ENCODE measurements at regions not wholly inside any gene's neighbourhood (a gene's known extent, or its start where the extent isn't known, plus 50 kb on each side); places are given as distances from the start of the nearest gene placed in this dataset.

DNA sequence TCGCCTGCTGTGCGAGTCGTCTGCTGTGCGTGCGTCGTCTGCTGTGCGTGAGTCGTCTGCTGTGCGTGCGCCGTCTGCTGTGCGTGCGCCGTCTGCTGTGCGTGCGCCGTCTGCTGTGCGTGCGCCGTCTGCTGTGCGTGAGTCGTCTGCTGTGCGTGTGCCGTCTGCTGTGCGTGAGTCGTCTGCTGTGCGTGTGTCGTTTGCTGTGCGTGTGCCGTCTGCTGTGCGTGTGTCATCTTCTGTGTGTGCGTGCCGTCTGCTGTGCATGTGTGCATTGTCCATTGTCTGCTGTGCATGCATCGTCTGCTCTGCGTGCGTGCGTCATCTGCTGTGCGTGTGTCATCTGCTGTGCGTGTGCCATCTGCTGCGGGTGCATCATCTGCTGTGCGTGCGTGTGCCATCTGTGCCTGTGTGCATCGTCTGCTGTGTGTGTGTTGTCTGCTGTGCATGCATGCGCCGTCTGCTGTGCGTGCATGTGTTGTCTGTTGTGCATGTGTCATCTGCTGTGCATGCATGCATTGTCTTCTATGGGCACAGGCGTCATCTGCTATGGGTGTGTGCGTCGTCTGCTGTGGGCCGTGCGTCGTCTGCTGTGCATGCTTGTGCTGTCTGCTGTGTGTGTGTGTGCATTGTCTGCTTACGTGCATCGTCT is 68.6 kb upstream of the IRX4 start:
- POLR2A ChIA-PET: no interaction called here
- TF ChIP-seq, protein P1, sequence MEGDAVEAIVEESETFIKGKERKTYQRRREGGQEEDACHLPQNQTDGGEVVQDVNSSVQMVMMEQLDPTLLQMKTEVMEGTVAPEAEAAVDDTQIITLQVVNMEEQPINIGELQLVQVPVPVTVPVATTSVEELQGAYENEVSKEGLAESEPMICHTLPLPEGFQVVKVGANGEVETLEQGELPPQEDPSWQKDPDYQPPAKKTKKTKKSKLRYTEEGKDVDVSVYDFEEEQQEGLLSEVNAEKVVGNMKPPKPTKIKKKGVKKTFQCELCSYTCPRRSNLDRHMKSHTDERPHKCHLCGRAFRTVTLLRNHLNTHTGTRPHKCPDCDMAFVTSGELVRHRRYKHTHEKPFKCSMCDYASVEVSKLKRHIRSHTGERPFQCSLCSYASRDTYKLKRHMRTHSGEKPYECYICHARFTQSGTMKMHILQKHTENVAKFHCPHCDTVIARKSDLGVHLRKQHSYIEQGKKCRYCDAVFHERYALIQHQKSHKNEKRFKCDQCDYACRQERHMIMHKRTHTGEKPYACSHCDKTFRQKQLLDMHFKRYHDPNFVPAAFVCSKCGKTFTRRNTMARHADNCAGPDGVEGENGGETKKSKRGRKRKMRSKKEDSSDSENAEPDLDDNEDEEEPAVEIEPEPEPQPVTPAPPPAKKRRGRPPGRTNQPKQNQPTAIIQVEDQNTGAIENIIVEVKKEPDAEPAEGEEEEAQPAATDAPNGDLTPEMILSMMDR (IDR thresholded peaks at IDR 0.05; ENCODE audit: low read depth, low read length): no peak
- Histone ChIP-seq H3K27me3 (ENCODE audit: control insufficient read depth, insufficient read depth, low read length) (no peaks in the 10 kb centered on the region), H3K27ac (ENCODE audit: low read depth, low read length) (no peak overlapping the region), H3K9me3 (ENCODE audit: control insufficient read depth, insufficient read depth, low read length) (peaks cover 31% of the 10 kb centered on the region; the same call in 1 of the 2 replicates), H3K4me3 (ENCODE audit: low read depth, low read length) (no peak overlapping the region)
- DNase-seq (ENCODE audit: low read depth, low spot score): no peak
- CTCF ChIA-PET: no interaction called here

DNA sequence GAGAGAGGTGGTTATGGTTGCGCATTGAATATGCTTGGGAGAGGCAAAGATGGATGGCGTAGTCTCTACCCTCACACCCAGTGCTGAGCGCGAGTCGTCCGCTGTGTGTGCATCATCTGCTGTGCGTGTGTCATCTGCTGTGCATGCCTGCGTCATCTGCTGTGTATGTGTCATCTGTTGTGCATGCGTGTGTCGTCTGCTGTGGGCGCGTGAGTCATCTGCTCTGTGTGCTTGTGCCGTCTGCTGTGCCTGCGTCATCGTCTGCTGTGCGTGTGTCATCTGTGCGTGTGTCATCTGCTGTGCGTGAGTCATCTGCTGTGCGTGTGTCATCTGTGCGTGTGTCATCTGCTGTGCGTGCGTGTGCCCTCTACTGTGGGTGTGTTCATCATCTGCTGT is 68.0 kb upstream of the IRX4 start:
- CTCF ChIA-PET: no interaction called here
- H3K4me3 ChIP-seq (ENCODE audit: low read depth, low read length): no peak overlapping the region
- H3K27ac ChIP-seq (ENCODE audit: low read depth, low read length): no peak overlapping the region
- TF ChIP-seq, protein P1 (IDR thresholded peaks at IDR 0.05; ENCODE audit: low read depth, low read length): no peak
- POLR2A ChIA-PET: no interaction called here
- no peaks in the 10 kb centered on the region for H3K27me3 ChIP-seq (ENCODE audit: control insufficient read depth, insufficient read depth, low read length)
- DNase-seq (ENCODE audit: low read depth, low spot score): no peak
- peaks cover 31% of the 10 kb centered on the region; the same call in 1 of the 2 replicates for H3K9me3 ChIP-seq (ENCODE audit: control insufficient read depth, insufficient read depth, low read length)

DNA sequence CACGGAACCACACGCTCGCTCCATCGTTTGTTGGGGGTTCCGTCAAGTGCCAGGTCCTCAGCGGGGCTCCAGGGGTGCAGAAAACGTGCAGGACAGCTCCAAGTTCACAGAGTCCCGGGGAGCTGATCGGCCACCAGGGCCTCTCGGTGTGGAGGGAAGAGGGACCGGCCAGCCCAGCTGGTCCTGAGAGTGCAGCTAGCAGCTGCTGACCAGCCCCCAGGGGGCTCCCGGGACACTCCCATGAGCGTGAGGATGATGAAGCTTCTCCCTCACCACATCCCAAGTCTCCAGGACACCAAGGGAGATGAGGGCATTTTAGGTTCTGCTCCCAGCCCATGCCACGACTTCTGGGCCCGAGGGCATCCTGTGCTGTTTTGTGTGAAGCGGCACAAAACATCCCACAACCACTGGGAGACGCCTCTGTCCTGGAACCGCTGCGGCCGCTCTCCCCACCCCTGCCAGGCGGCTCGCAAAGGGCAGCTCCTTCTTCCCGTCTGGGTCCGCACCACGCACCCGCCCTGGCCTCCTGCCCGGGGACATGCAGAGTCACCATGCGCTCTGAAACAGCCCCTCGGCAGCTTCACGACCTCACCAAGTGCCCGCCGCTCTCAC is 67.5 kb upstream of the IRX4 start:
- peaks cover 31% of the 10 kb centered on the region; the same call in 1 of the 2 replicates for H3K9me3 ChIP-seq (ENCODE audit: control insufficient read depth, insufficient read depth, low read length)
- CTCF ChIA-PET: no interaction called here
- H3K4me3 ChIP-seq (ENCODE audit: low read depth, low read length): no peak overlapping the region
- TF ChIP-seq, protein P1 (IDR thresholded peaks at IDR 0.05; ENCODE audit: low read depth, low read length): no peak
- DNase-seq (ENCODE audit: low read depth, low spot score): no peak
- H3K27ac ChIP-seq (ENCODE audit: low read depth, low read length): no peak overlapping the region
- POLR2A ChIA-PET: no interaction called here
- H3K27me3 ChIP-seq (ENCODE audit: control insufficient read depth, insufficient read depth, low read length): no peaks in the 10 kb centered on the region

DNA sequence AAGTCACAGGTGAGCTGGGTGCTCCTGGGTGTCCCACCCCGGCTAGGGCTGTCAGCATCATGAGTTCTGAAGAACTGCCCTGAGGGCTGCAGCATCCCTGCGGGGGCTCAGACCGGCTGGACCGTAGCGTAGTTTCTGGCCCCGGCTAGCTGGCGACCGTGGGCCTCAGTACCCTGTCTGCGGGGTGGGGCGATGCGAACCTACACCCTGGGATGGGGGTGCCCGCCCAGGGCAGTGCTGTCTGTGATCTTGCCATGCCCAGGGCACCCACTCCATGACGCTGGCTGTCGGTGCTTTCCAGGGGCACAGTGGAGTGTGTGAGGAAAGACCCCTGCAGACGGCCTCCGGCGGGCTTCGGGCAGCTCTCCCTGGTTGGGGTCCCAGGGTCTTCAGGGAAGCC is 66.5 kb upstream of the IRX4 start:
- H3K27me3 ChIP-seq (ENCODE audit: control insufficient read depth, insufficient read depth, low read length): no peaks in the 10 kb centered on the region

DNA sequence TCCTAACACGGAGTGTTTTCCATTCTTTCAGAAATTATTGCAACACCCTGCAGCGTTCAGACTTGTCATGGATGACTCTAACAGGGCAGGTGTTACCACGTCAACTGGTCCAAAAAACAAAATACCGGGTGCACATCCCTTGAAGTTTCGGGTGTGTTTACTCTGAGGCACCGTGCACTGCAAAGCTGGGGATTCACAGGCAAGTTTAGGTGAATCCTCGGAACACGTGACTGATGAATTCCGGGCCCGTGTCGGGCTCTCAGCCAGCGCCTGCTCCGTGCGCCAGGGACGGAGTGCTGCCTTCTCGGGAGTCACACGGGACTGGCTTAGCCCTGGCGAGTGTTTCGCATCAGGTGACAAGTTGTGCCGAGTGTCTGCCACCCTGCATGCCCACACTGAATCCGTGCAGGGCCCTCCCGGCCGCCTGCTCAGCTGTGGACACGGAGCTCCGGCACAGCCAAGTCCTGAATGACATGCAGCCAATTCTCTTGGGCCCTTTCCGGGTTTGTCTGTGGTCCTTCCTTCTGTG is 66.0 kb upstream of the IRX4 start:
- POLR2A ChIA-PET: no interaction called here
- CTCF ChIA-PET: no interaction called here
- DNase-seq (ENCODE audit: low read depth, low spot score): no peak
- Histone ChIP-seq H3K27ac (ENCODE audit: low read depth, low read length) (no peak overlapping the region), H3K9me3 (ENCODE audit: control insufficient read depth, insufficient read depth, low read length) (peaks cover 31% of the 10 kb centered on the region; the same call in 1 of the 2 replicates), H3K4me3 (ENCODE audit: low read depth, low read length) (no peak overlapping the region), H3K27me3 (ENCODE audit: control insufficient read depth, insufficient read depth, low read length) (no peaks in the 10 kb centered on the region)
- TF ChIP-seq, protein P1 (IDR thresholded peaks at IDR 0.05; ENCODE audit: low read depth, low read length): no peak

More for the DNA sequence above, 66.5 kb upstream of the IRX4 start:
- no peak for DNase-seq (ENCODE audit: low read depth, low spot score)
- peaks cover 31% of the 10 kb centered on the region; the same call in 1 of the 2 replicates for H3K9me3 ChIP-seq (ENCODE audit: control insufficient read depth, insufficient read depth, low read length)
- no peak overlapping the region for H3K4me3 ChIP-seq (ENCODE audit: low read depth, low read length)
- H3K27ac ChIP-seq (ENCODE audit: low read depth, low read length): no peak overlapping the region
- TF ChIP-seq, protein P1 (IDR thresholded peaks at IDR 0.05; ENCODE audit: low read depth, low read length): no peak
- POLR2A ChIA-PET: no interaction called here
- CTCF ChIA-PET: no interaction called here
